Rectal smooth muscle tissue (tissue), 1 donor: ENCODE measurements at regions not wholly inside any gene's neighbourhood (a gene's known extent, or its start where the extent isn't known, plus 50 kb on each side); places are given as distances from the start of the nearest gene placed in this dataset.
"Not testable (repeated sequence)": the region's sequence is repeated elsewhere in the genome, so short reads cannot be mapped to it uniquely, and the experiment has no call there.

Source experiments
- H3K27ac ChIP-seq: one replicate; pipeline ENCODE4 v1.7.0; 2013; ENCODE audit warnings: low read depth, low read length, inconsistent platforms
- H3K27me3 ChIP-seq: one replicate; pipeline ENCODE4 v1.7.0; 2013; ENCODE audit warnings: low read length; ENCODE audit not compliant: control insufficient read depth, insufficient read depth
- H3K36me3 ChIP-seq: one replicate; pipeline ENCODE4 v1.7.0; 2013; ENCODE audit warnings: low read length; ENCODE audit not compliant: control insufficient read depth, insufficient read depth
- H3K4me1 ChIP-seq: one replicate; pipeline ENCODE4 v1.7.0; 2013; ENCODE audit warnings: low read length; ENCODE audit not compliant: control insufficient read depth, insufficient read depth
- H3K4me3 ChIP-seq: one replicate; pipeline ENCODE4 v1.7.0; 2013; ENCODE audit warnings: low read length
- H3K9ac ChIP-seq: one replicate; pipeline ENCODE4 v1.7.0; 2013; ENCODE audit warnings: low read length

GRCh38 chr5:106019261-106019660 is 1651.5 kb downstream of the EFNA5 start:
- Histone ChIP-seq H3K9ac (no peak overlapping the region), H3K27ac (no peak overlapping the region), H3K27me3 (no peaks in the 10 kb centered on the region), H3K4me1 (no peaks in the 10 kb centered on the region), H3K4me3 (no peak overlapping the region), H3K36me3 (no peaks in the 10 kb centered on the region)

DNA sequence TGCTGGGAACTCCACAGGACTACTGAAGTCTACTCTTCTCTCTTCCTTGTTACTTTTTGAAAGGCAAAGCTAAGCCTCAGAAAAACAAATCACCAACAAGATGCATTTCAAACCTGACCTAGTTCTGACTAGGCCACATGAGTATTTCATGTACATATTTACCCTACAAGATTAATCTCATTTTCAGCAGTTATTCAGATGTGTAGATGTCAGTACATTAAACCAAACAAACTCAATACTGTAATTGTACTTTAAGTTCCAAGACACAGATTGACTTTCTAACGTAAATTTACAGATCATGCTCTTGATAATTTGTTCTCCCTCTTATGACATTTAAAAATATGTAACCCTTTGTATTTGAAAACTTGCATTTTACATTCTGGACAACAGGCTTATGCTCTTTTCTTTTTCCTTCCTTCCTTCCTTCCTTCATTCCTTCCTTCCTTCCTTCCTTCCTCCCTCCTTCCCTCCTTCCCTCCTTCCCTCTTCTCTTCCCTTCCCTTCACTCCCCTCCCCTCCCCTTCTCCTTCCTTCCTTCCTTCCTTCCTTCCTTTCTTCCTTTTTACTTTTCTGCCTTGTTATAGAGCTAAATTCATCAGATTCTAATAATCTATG is 1653.4 kb downstream of the EFNA5 start:
- H3K9ac ChIP-seq: no peak overlapping the region
- H3K27me3 ChIP-seq: no peaks in the 10 kb centered on the region
- H3K36me3 ChIP-seq: no peaks in the 10 kb centered on the region
- no peak overlapping the region for H3K27ac ChIP-seq
- H3K4me1 ChIP-seq: no peaks in the 10 kb centered on the region
- H3K4me3 ChIP-seq: no peak overlapping the region

GRCh38 chr5:106014262-106014661 is 1656.5 kb downstream of the EFNA5 start:
- Histone ChIP-seq H3K27ac (no peak overlapping the region), H3K4me3 (no peak overlapping the region), H3K36me3 (no peaks in the 10 kb centered on the region), H3K9ac (no peak overlapping the region), H3K4me1 (no peaks in the 10 kb centered on the region), H3K27me3 (no peaks in the 10 kb centered on the region)

- Histone ChIP-seq H3K27ac (no peak overlapping the region), H3K9ac (no peak overlapping the region), H3K36me3 (no peaks in the 10 kb centered on the region), H3K4me1 (no peaks in the 10 kb centered on the region), H3K27me3 (no peaks in the 10 kb centered on the region), H3K4me3 (no peak overlapping the region)
Observed at GRCh38 chr5:106006242-106006641, 1664.5 kb downstream of the EFNA5 start.

GRCh38 chr5:105998991-105999390 is 1671.7 kb downstream of the EFNA5 start:
- not testable (repeated sequence) for H3K27me3 ChIP-seq, H3K27ac ChIP-seq, H3K4me1 ChIP-seq, H3K4me3 ChIP-seq, H3K36me3 ChIP-seq, H3K9ac ChIP-seq

DNA sequence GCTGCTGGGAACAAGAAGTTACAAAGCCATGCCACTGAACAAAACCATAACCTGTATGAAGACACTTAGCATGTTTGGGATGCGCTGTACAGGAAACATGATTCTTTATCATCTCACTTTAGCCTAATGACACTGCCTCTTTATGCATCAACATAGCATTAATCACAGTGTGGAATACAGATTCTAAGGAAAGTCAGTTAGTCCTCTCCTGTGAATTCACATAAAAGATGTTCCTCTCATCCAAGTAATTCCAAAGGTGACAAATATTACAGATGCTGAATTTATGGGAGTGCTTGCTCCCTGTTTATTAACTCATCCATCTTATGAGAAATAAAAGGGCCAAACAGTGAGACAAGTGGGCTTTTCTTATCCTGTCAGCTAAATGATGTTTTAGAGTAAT is 1677.7 kb downstream of the EFNA5 start:
- Histone ChIP-seq H3K36me3 (no peaks in the 10 kb centered on the region), H3K4me3 (no peak overlapping the region), H3K4me1 (no peaks in the 10 kb centered on the region), H3K27me3 (no peaks in the 10 kb centered on the region), H3K9ac (no peak overlapping the region), H3K27ac (no peak overlapping the region)

DNA sequence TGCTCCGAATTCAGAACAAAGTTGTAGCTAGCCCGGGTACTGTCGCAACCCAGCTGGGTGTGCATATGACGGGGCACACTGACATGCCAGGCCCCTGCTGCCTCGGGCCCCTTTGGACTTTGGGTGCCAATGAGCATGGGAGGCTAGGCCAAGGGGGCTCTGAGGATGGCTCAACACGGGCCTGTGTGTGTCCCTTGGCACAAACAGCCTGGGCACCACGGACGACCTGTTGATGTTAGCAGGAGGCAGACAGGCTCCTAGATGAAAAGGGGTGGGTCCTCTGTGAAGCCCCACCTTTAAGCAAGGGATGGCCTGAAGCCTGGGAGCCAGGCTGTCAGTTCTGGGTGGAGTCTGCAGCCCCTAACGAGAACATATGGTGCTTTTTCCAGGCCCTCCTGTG is 1688.2 kb downstream of the EFNA5 start:
- Histone ChIP-seq H3K27ac (no peak overlapping the region), H3K4me1 (no peaks in the 10 kb centered on the region), H3K36me3 (no peaks in the 10 kb centered on the region), H3K4me3 (no peak overlapping the region), H3K27me3 (no peaks in the 10 kb centered on the region), H3K9ac (no peak overlapping the region)

GRCh38 chr5:105978011-105978410 is 1692.7 kb downstream of the EFNA5 start:
- H3K4me1 ChIP-seq: no peaks in the 10 kb centered on the region
- H3K36me3 ChIP-seq: no peaks in the 10 kb centered on the region
- H3K27me3 ChIP-seq: no peaks in the 10 kb centered on the region

GRCh38 chr5:105977163-105977562 is 1693.6 kb downstream of the EFNA5 start:
- Histone ChIP-seq H3K4me3 (no peak overlapping the region), H3K27me3 (no peaks in the 10 kb centered on the region), H3K9ac (no peak overlapping the region), H3K27ac (no peak overlapping the region), H3K36me3 (no peaks in the 10 kb centered on the region), H3K4me1 (no peaks in the 10 kb centered on the region)

More at GRCh38 chr5:105978011-105978410, 1692.7 kb downstream of the EFNA5 start:
- no peak overlapping the region for H3K4me3 ChIP-seq
- no peak overlapping the region for H3K9ac ChIP-seq
- no peak overlapping the region for H3K27ac ChIP-seq

GRCh38 chr5:105970919-105971318 is 1699.8 kb downstream of the EFNA5 start:
- H3K4me3 ChIP-seq: no peak overlapping the region
- no peak overlapping the region for H3K27ac ChIP-seq
- H3K9ac ChIP-seq: no peak overlapping the region
- H3K27me3 ChIP-seq: no peaks in the 10 kb centered on the region
- no peaks in the 10 kb centered on the region for H3K4me1 ChIP-seq
- H3K36me3 ChIP-seq: no peaks in the 10 kb centered on the region

DNA sequence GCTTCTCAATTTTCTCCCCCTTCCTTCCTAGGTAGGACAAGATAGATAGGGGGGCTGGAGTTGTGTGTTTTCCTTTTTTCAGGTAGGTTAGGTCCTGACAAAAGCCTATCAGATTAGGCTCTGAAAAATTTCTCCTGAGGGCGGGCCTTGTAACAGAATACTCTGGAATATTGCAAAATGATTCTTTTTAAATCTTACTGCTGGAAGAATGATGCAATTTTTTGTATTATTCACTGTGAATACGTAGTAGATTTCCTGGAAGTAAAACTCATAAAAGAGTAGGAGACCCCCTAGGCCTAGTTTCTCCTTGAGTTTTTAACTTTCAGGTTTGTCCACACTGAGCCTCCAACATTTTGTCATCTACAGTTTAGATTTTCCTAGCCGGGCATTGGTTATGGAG is 1701.8 kb downstream of the EFNA5 start:
- no peak overlapping the region for H3K9ac ChIP-seq
- no peak overlapping the region for H3K27ac ChIP-seq
- H3K4me1 ChIP-seq: no peaks in the 10 kb centered on the region
- no peaks in the 10 kb centered on the region for H3K36me3 ChIP-seq
- no peaks in the 10 kb centered on the region for H3K27me3 ChIP-seq
- no peak overlapping the region for H3K4me3 ChIP-seq

DNA sequence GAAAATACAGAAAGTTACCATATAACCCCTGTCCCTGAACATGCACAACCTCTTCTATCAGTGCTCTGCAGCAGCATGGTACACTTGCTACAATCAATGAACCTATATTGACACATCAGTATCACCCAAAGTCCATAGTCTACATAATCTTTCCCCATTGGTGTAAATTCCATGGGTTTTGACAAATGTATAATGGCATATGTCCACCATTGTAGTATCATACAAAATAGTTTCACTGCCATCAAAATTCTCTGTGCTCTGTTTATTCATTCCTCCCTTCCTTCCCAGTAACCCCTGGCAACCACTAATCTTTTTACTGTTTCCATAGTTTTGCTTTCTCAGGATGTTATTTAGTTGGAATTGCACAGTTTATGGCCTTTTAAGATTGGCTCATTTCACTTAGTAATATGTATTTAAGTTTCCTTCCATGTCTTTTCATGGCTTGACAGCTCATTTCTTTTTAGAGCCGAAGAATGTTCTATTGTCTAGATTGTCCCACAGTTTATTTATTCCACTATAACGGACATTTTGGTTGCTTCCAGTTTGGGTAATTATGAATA is 1707.0 kb downstream of the EFNA5 start:
- Histone ChIP-seq H3K4me1 (no peaks in the 10 kb centered on the region), H3K36me3 (no peaks in the 10 kb centered on the region), H3K9ac (no peak overlapping the region), H3K27me3 (no peaks in the 10 kb centered on the region), H3K4me3 (no peak overlapping the region), H3K27ac (no peak overlapping the region)

GRCh38 chr5:105961572-105961971 is 1709.2 kb downstream of the EFNA5 start:
- Histone ChIP-seq H3K9ac (no peak overlapping the region), H3K4me3 (no peak overlapping the region), H3K27me3 (no peaks in the 10 kb centered on the region), H3K36me3 (no peaks in the 10 kb centered on the region), H3K27ac (no peak overlapping the region), H3K4me1 (no peaks in the 10 kb centered on the region)
